Mesendoderm (in vitro differentiated cells): ENCODE measurements at regions not wholly inside any gene's neighbourhood (a gene's known extent, or its start where the extent isn't known, plus 50 kb on each side); places are given as distances from the start of the nearest gene placed in this dataset.
A peak's percentile ranks its signal among the peaks of the same experiment; 100 is the strongest.

Experiments
- DNase-seq: peaks from one replicate; pipeline ENCODE4 v3.0.0; 2013
- H2AK5ac ChIP-seq: 2 replicates; pipeline ENCODE4 v1.6.1; 2013; ENCODE audit warnings: low read length, inconsistent platforms
- H2BK120ac ChIP-seq: 2 replicates; pipeline ENCODE4 v1.6.1; 2013; ENCODE audit warnings: low read depth, mild to moderate bottlenecking, low read length, moderate library complexity, mixed read lengths
- H2BK15ac ChIP-seq: replicated peaks from 2 replicates; pipeline ENCODE4 v1.6.1; 2013; ENCODE audit warnings: low read depth, mild to moderate bottlenecking, moderate library complexity
- H2BK5ac ChIP-seq: 2 replicates; pipeline ENCODE4 v1.6.1; 2013; ENCODE audit warnings: low read length, inconsistent platforms
- H3K18ac ChIP-seq: 2 replicates; pipeline ENCODE4 v1.6.1; 2013; ENCODE audit warnings: mild to moderate bottlenecking, low read length, mixed read lengths
- H3K23ac ChIP-seq: one replicate; pipeline ENCODE4 v1.6.1; 2013; ENCODE audit warnings: low read length
- H3K27ac ChIP-seq: 2 replicates; pipeline ENCODE4 v1.5.1; 2013; ENCODE audit warnings: low read depth, mild to moderate bottlenecking, inconsistent platforms, low read length, moderate library complexity
- H3K27me3 ChIP-seq: 2 replicates; pipeline ENCODE4 v1.6.1; 2013; ENCODE audit warnings: low read length, control low read depth, mild to moderate bottlenecking, inconsistent platforms; ENCODE audit not compliant: insufficient read depth, poor library complexity
- H3K36me3 ChIP-seq: 2 replicates; pipeline ENCODE4 v1.6.1; 2013; ENCODE audit warnings: low read length, inconsistent platforms; ENCODE audit not compliant: control insufficient read depth, insufficient read depth
- H3K4ac ChIP-seq: one replicate; pipeline ENCODE4 v1.6.1; 2013; ENCODE audit warnings: low read depth, mild to moderate bottlenecking, low read length, moderate library complexity
- H3K4me1 ChIP-seq: 2 replicates; pipeline ENCODE4 v1.6.1; 2013; ENCODE audit warnings: low read depth, low read length, inconsistent platforms; ENCODE audit not compliant: control insufficient read depth
- H3K4me2 ChIP-seq: 2 replicates; pipeline ENCODE4 v1.6.1; 2013; ENCODE audit warnings: low read length
- H3K4me3 ChIP-seq: 2 replicates; pipeline ENCODE4 v1.5.1; 2013; ENCODE audit warnings: mild to moderate bottlenecking, low read length
- H3K56ac ChIP-seq: one replicate; pipeline ENCODE4 v1.6.1; 2013; ENCODE audit warnings: low read length
- H3K79me1 ChIP-seq: 2 replicates; pipeline ENCODE4 v1.6.1; 2013; ENCODE audit warnings: low read length, inconsistent platforms
- H3K79me2 ChIP-seq: 2 replicates; pipeline ENCODE4 v1.6.1; 2013; ENCODE audit warnings: mild to moderate bottlenecking, low read length; ENCODE audit not compliant: control insufficient read depth, insufficient read depth
- H3K9ac ChIP-seq: 2 replicates; pipeline ENCODE4 v1.6.1; 2013; ENCODE audit warnings: low read length, inconsistent platforms
- H4K5ac ChIP-seq: one replicate; pipeline ENCODE4 v1.6.1; 2013; ENCODE audit warnings: low read length
- H4K8ac ChIP-seq: one replicate; pipeline ENCODE4 v1.6.1; 2013; ENCODE audit warnings: low read depth, mild to moderate bottlenecking, control low read depth, low read length, moderate library complexity
- WGBS: extraction: QIAGEN DNeasy Blood & Tissue Kit; methylation state at CpG from one replicate; pipeline ENCODE4 v1.1.7; 2013; ENCODE audit warnings: low lambda C conversion rate, missing lambda C conversion rate; ENCODE audit not compliant: insufficient coverage; ENCODE audit errors: extremely low coverage; 5-methylcytosine and 5-hydroxymethylcytosine counted together

DNA sequence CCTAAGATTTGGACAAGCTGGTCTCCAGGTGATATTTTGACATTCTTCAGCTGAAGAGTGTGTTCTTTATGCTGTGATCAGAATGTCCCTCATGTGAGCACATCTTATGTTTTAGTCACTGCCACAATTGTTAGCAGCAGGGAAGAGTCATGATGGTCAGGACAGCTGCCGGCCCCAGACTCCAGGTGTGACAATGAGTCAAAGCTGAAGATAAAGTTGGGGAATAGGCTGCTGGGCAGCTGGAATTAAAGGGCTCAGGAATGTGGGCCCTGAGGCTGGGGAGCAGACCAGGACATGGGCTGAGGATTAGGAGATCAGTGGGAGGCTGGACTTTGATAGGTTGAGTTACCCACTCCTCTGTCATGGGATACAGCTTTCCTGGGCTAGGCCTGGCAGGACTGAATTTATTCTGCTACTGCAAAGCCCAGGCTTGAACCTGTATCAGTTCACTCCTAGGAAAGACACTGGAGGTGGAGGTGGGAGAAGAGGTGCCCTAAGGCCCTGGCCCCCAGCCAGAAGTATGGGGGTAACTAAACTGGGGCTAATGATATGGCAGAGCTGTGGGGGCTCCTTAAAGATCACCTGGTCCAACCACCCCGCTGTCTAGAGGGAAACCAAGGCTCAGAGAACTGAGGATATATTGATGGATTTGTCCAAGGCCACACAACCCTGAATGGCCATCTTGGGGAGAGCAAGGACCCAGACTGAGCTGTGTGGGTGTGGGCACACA lies 119.5 kb downstream of the PJA1 start:
- Histone ChIP-seq H2BK120ac (no peak overlapping the region), H4K5ac (no peak overlapping the region), H2AK5ac (no peak overlapping the region), H4K8ac (no peak overlapping the region), H3K18ac (no peak overlapping the region), H3K4me3 (no peak overlapping the region), H3K4ac (no peak overlapping the region), H3K4me1 (peaks cover 1% of the 10 kb centered on the region), H3K36me3 (no peaks in the 10 kb centered on the region), H3K9ac (no peak overlapping the region), H2BK15ac (no peak overlapping the region), H3K79me2 (no peaks in the 10 kb centered on the region), H3K23ac (no peak overlapping the region), H3K56ac (no peak overlapping the region), H3K79me1 (no peaks in the 10 kb centered on the region), H3K27me3 (no peaks in the 10 kb centered on the region), H3K27ac (no peak overlapping the region), H2BK5ac (no peak overlapping the region), H3K4me2 (no peak overlapping the region)
- DNase-seq: peak; percentile 51
- WGBS: no CpG with 5 or more reads among the region's 2 CpGs

DNA sequence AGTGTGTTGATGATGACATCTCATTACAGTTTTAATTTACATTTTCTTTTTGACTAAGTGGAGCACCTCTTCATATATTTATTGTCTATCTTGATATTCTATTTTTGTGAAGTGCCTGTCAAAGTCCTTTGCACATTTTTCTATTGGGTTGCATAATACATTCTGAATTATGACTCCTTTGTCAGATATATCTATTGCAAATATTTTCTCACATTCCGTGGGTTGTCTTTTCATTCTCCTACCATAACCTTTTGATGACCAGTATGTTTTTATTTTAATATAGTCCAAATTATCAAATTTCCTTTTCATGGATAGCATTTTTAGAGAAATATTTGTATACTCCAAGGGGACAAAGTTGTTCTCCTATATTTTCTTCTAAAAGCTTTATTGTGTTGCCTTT lies 126.4 kb downstream of the PJA1 start:
- Histone ChIP-seq H3K79me1 (no peaks in the 10 kb centered on the region), H3K4me2 (no peak overlapping the region), H2BK120ac (no peak overlapping the region), H2BK5ac (no peak overlapping the region), H4K5ac (no peak overlapping the region), H4K8ac (no peak overlapping the region), H3K79me2 (no peaks in the 10 kb centered on the region), H3K56ac (no peak overlapping the region), H3K9ac (no peak overlapping the region), H2BK15ac (no peak overlapping the region), H3K18ac (no peak overlapping the region), H3K4me1 (no peaks in the 10 kb centered on the region), H3K23ac (no peak overlapping the region), H3K27me3 (no peaks in the 10 kb centered on the region), H3K36me3 (no peaks in the 10 kb centered on the region), H3K27ac (no peak overlapping the region), H3K4ac (no peak overlapping the region), H2AK5ac (no peak overlapping the region), H3K4me3 (no peak overlapping the region)
- DNase-seq: no peak
- no CpG with 5 or more reads among the region's 1 CpG for WGBS

DNA sequence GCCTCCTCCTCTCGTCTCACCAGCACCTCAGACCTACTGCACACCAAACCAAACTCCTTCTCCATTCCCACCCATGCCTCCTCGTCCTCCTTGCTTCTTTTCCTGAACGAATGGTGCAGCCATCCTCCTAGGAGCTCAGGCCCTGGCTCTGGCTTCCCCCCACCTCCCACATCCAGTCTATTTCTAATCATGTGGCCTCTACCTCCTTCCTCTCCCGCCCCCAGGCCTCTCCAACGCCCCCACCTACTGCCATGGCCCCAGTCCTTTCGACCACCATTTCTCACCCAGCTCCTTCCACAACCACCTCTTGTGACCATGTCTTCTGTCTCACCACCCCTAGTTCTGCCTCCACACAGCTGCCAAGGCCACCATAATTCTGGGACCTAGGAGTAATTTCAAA lies 127.1 kb downstream of the PJA1 start:
- Histone ChIP-seq H3K27ac (no peak overlapping the region), H4K5ac (no peak overlapping the region), H3K79me1 (no peaks in the 10 kb centered on the region), H2AK5ac (no peak overlapping the region), H3K4ac (no peak overlapping the region), H3K9ac (no peak overlapping the region), H3K4me2 (no peak overlapping the region), H3K18ac (no peak overlapping the region), H3K27me3 (no peaks in the 10 kb centered on the region), H3K4me1 (no peaks in the 10 kb centered on the region), H3K23ac (no peak overlapping the region), H2BK5ac (no peak overlapping the region), H4K8ac (no peak overlapping the region), H3K56ac (no peak overlapping the region), H3K4me3 (no peak overlapping the region), H2BK120ac (no peak overlapping the region), H3K79me2 (no peaks in the 10 kb centered on the region), H2BK15ac (no peak overlapping the region), H3K36me3 (no peaks in the 10 kb centered on the region)
- DNase-seq: no peak
- WGBS: no CpG with 5 or more reads among the region's 6 CpGs

DNA sequence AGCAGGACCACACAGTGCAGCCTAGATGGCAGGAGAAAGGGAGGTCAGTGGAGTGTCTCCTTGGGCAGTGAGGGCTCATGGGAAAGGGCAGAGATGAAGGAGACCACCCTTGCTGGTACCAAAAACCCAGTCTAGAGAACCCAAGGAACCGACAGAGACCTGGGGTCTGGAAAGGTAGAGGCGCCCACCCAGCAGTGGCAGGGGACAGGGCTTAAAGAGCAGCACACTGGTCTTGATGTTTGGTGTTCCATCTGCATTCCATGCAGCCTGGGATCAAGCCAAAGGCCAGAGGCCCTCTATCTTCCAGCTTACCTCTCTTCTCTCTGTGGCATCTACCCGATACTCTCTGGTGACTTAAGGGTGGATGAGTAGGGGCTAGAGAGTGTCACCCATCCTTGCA lies 127.5 kb downstream of the PJA1 start:
- H4K5ac ChIP-seq: no peak overlapping the region
- H2AK5ac ChIP-seq: no peak overlapping the region
- H2BK120ac ChIP-seq: no peak overlapping the region
- no peaks in the 10 kb centered on the region for H3K27me3 ChIP-seq
- H3K4me3 ChIP-seq: no peak overlapping the region
- no CpG with 5 or more reads among the region's 3 CpGs for WGBS
- H3K4me1 ChIP-seq: no peaks in the 10 kb centered on the region
- no peak overlapping the region for H3K27ac ChIP-seq
- no peak overlapping the region for H2BK15ac ChIP-seq
- H3K9ac ChIP-seq: no peak overlapping the region
- no peak overlapping the region for H3K18ac ChIP-seq
- DNase-seq: no peak
- no peak overlapping the region for H3K4ac ChIP-seq
- no peak overlapping the region for H3K56ac ChIP-seq
- H3K4me2 ChIP-seq: no peak overlapping the region
- no peaks in the 10 kb centered on the region for H3K36me3 ChIP-seq
- no peaks in the 10 kb centered on the region for H3K79me1 ChIP-seq
- H2BK5ac ChIP-seq: no peak overlapping the region
- H4K8ac ChIP-seq: no peak overlapping the region
- no peak overlapping the region for H3K23ac ChIP-seq
- no peaks in the 10 kb centered on the region for H3K79me2 ChIP-seq

DNA sequence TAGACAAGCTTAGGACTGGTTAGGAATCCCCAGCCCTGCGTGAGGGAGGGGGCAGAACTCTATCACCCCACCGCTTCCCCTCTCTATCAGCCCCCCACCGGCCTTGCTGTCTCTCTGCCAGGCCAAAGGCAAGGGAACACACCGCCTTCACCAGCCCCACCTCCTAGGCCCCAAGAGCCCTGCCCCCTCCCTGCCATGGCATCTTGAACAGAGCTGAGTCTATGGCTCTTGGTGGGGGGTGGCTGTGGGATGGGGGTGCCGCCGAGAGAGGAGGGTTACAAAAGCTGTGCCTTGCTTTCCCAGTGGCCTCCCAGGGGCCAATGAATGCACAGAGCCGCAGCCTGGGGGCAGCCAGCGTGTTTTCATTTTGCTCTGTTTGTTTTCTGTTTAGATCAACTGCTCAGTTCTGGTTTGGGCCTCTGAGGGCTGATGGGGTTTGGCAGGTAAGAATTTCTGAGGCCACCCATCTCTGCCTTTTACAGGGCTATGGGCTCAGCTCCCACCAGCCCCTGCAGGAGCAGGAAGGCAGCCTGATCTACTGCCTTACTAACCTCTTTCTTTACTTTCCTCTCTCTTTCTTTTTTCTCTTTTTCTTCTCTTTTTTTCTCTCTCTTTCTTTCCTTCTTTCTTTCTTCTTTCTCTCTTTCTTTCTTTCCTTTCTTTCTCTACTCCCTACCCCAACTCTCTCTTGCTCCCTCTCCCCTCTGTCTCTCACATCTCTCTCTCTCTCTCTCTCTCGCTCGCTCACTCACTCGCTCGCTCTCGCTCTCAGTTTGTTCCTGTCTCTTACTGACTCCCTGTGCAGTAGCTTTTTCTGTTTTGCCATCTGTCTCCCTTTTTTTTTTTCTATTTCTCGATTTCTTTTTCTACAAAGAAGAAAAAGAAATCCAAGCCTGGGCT lies 128.3 kb downstream of the PJA1 start:
- DNase-seq: no peak
- H3K23ac ChIP-seq: no peak overlapping the region

More for the DNA sequence above, 128.3 kb downstream of the PJA1 start:
- Histone ChIP-seq H3K4me1 (no peaks in the 10 kb centered on the region), H3K27me3 (no peaks in the 10 kb centered on the region), H4K5ac (no peak overlapping the region), H3K79me1 (no peaks in the 10 kb centered on the region), H3K79me2 (no peaks in the 10 kb centered on the region), H2AK5ac (no peak overlapping the region), H3K4me2 (no peak overlapping the region), H4K8ac (no peak overlapping the region), H3K4ac (no peak overlapping the region), H2BK15ac (no peak overlapping the region), H3K27ac (no peak overlapping the region), H3K9ac (no peak overlapping the region), H3K18ac (no peak overlapping the region), H2BK5ac (no peak overlapping the region), H3K36me3 (no peaks in the 10 kb centered on the region), H3K4me3 (no peak overlapping the region), H2BK120ac (no peak overlapping the region), H3K56ac (no peak overlapping the region)
- WGBS: 100% methylated on average over 5 of the region's 14 CpGs
